NOMO-1 treated with dmso at 0.1 percent for 144 hours (cell line): ENCODE measurements at regions not wholly inside any gene's neighbourhood (a gene's known extent, or its start where the extent isn't known, plus 50 kb on each side); places are given as distances from the start of the nearest gene placed in this dataset.
"Not testable (repeated sequence)": the region's sequence is repeated elsewhere in the genome, so short reads cannot be mapped to it uniquely, and the experiment has no call there.

Experiments
- DNase-seq: peaks from one replicate; lab custom pipeline; 2025; ENCODE audit not compliant: unreplicated experiment; lab: John Stamatoyannopoulos, UW

- DNase-seq = no peak
Observed at GRCh38 chr9:135373820-135374219, 105.8 kb upstream of the PPP1R26 start.

- no peak for DNase-seq
Observed at GRCh38 chr9:135374591-135374990, 105.0 kb upstream of the PPP1R26 start.

- DNase-seq = no peak
Observed at GRCh38 chr9:135375001-135375400, 104.6 kb upstream of the PPP1R26 start.

GRCh38 chr9:135376511-135377265 is 102.9 kb upstream of the PPP1R26 start:
- DNase-seq = no peak

- DNase-seq = no peak
Observed at GRCh38 chr9:135377431-135377830, 102.2 kb upstream of the PPP1R26 start.

DNA sequence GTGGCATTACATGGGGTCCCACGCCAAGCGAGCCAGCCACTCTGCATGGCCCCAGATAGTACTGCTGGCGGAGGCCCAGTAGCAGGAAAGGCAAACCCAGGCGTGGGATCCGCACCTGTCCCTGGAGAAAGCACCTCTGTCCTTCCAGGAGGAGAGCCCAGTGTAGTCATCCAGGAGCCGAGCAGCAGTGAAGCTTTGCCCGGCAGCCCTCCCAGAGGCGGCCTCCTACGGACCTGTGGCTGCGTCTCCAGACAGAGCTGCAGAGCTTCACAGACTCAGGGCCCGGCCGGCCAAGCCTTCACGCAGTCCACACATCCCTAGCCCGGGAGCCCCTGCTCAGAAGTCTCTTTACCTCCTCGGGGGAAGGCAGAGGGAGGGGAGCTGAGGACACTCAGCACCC is 100.8 kb upstream of the PPP1R26 start:
- no peak for DNase-seq

- no peak for DNase-seq
Observed at GRCh38 chr9:135379540-135380267, 99.9 kb upstream of the PPP1R26 start.

- no peak for DNase-seq
Observed at GRCh38 chr9:135380311-135380960, 99.1 kb upstream of the PPP1R26 start.

DNA sequence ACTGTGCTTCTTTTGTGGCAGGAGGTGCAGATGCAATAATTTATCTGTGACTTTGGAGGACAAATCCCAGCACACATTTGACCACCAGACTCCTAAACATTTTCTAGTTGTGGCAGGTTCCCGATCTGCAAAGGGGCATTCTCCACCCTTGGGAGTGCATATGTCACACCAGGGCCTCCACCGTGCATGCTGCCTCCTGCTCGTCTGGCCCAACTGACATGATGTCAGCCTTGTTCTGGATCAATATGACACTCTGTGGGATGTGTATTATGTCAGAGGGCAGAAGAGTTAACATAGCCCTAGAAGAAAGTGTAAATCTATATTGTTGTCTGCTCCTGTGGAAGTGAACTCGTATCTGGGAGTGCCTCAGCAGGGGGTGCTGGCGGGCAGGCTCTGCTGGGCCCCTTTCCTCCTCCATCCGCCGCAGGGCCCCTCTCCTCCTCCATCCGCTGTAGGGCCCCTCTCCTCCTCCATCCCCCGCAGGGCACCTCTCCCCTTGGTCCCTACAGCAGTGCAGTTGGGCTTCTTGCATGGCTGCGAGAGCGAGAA is 97.7 kb upstream of the PPP1R26 start:
- no peak for DNase-seq

GRCh38 chr9:135384226-135384625 is 95.4 kb upstream of the PPP1R26 start:
- no peak for DNase-seq

DNA sequence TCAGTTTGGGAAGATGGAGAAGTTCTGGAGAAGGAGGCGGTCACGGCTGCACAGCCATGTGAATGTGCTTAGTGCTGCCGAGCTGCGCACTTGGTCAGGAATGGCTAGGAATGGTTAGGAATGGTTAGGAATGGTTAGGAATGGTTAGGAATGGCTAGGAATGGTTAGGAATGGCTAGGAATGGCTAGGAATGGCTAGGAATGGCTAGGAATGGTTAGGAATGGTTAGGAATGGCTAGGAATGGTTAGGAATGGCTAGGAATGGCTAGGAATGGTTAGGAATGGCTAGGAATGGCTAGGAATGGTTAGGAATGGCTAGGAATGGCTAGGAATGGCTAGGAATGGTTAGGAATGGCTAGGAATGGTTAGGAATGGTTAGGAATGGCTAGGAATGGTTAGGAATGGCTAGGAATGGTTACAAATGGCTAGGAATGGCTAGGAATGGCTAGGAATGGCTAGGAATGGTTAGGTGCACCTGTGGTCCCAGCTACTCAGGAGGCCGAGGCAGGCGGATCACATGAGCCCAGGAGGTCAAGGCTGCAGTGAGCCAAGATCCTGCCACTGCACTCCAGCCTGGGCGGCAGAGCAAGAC is 94.7 kb upstream of the PPP1R26 start:
- not testable (repeated sequence) for DNase-seq

GRCh38 chr9:135385793-135386192 is 93.8 kb upstream of the PPP1R26 start:
- DNase-seq = no peak

GRCh38 chr9:135387976-135388375 is 91.6 kb upstream of the PPP1R26 start:
- DNase-seq = no peak

GRCh38 chr9:135388530-135388929 is 91.1 kb upstream of the PPP1R26 start:
- DNase-seq = no peak

- no peak for DNase-seq
Observed at GRCh38 chr9:135391759-135392158, 87.8 kb upstream of the PPP1R26 start.

DNA sequence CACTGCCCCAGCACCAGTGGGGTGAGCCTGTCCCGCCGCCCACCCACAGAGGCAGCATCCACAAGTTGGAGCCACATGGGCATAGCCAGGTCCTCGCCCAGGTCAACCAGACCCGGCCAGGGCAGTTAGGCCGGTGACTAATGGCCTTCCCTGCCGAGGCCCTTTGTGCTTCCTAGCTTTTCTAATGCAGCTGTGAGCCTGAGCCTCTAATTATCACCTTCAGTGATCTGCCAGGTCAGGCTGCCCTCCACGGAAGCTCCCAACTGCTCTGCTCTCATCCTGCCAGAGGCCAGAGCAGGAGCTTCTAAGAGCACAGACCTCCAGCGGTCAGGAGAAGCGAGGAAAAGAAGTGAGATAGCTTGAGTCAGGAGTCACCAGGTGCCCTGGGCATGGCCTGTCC is 87.1 kb upstream of the PPP1R26 start:
- no peak for DNase-seq

DNA sequence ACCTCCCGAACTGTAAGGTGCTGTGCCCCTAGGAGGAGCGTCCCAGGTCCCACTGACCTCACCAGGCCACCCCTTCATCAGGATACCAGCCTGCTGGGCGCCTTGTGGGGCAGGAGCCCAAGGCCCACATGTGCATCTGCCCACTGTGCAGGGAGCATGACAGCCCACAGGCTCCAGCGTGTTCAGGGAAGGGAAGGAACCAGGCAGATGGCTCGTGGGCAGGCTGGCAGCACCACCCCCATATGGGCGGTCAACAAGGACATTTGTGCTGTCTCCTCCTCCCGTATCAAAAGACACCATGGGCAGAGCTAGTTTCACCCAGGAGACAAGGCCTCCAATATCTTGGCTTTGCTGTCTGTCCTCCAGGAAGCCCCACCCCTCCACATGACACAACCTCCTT is 85.5 kb upstream of the PPP1R26 start:
- no peak for DNase-seq

GRCh38 chr9:135394699-135395645 is 84.6 kb upstream of the PPP1R26 start:
- no peak for DNase-seq

- DNase-seq = no peak
Observed at GRCh38 chr9:135397142-135397541, 82.4 kb upstream of the PPP1R26 start.

DNA sequence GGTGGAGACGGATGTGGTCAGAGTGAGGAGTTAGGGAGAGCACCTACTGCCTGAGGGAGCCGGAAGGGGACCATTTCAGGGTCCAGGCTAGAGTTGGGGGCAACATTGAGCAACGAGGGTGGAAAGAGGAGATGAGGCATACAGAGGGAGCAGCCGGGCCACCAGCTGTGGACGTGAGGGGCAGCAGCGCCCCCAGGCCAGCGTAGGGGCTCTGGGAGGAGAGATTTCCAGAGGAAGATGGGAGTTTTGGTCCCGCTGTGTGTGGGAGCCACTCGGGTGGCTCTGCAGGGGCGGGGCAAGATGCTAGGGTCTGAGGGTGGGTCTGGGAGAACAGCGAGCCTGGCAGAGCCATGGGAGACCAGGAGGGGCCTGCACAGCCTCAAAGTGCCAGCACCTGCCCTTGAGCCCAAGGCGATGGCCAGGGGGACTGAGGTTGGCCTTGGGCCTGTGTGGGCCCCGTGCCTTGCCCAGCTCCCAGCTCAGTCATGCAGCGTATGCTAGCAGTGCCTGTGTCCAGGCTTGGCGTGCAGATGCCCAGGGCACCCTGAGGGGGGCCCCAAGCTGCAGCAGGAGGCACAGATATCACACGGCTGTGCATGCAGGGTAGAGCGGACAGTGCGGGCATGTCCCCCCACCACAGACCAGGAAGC is 80.5 kb upstream of the PPP1R26 start:
- no peak for DNase-seq
